Right renal pelvis (tissue), 4 donors: ENCODE measurements at regions not wholly inside any gene's neighbourhood (a gene's known extent, or its start where the extent isn't known, plus 50 kb on each side); places are given as distances from the start of the nearest gene placed in this dataset.
"Not testable (repeated sequence)": the region's sequence is repeated elsewhere in the genome, so short reads cannot be mapped to it uniquely, and the experiment has no call there.

ENCODE experiments used
- DNase-seq, 4 donors: peaks; one replicate each; pipeline ENCODE4 v3.0.0-alpha.2; 2013; ENCODE audit warnings: low read depth in 4 of 4, low spot score in 3 of 4, missing footprints in 1 of 4

DNA sequence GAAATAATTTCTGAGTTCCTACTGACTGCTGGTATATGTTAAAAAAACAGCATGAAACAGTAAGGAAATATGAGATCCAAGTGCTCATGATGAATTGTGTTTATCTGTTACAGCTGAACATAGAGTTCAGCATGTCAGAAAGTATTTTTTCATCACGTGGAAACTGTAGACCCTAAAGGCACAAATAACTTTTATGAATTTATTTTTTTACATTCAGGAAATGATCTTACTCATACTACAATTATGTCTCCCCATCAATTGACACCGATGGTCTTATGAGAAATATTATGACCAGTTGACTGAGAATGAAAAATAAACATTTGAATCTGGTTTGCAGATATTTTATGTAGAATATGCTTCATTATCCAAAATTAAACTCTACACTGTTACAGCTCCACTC, 283.1 kb upstream of the SPANXN4 start:
- DNase-seq: no peak

- no peak for DNase-seq
These were observed 292.4 kb upstream of the SPANXN4 start for GRCh38 chrX:142733327-142733726.

DNA sequence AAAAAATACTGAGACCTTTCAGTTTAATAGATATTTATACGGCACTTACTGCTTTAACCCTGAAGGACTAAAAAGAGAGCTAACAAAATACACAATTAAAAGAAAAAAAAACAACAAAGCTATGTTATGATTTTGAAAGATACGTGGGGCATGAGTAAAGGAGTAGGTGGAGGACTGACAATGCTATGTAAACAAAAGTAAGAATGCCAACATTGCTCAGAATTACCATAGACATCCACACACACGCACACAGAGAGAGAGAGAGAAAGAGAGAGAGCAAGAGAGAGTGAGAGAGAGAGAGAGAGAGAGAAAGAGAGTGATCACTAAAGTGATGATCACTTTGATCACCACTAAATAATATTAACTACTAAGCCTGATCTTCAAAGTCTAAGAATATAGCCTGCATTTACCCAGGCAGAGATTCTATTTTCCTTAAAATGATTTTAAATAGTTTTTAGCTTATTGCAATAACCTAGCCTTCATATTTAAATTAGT, 313.9 kb upstream of the SPANXN4 start:
- DNase-seq: no peak

- DNase-seq: no peak
These were observed 323.0 kb upstream of the SPANXN4 start for GRCh38 chrX:142702749-142703148.

DNA sequence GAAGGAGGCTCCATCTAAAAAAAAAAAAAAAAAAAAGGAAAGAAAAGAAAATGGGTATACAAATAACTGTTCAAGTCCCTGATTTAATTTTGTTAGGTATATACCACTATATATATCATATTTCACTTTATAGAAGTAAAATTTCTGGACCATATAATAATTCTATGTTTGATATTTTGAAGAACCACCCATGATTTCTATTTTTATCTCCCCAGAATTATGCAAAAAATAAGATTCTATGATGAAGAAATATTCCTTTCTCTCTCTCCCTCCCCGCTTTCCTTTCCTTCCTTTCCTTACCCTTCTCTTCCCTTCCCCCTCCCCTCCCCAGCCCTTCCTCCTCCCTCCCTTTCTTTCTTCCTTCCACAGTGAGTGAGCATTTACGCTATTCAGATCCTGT, 337.5 kb upstream of the SPANXN4 start:
- DNase-seq: no peak

GRCh38 chrX:142686653-142687283, 339.0 kb upstream of the SPANXN4 start:
- no peak for DNase-seq

DNA sequence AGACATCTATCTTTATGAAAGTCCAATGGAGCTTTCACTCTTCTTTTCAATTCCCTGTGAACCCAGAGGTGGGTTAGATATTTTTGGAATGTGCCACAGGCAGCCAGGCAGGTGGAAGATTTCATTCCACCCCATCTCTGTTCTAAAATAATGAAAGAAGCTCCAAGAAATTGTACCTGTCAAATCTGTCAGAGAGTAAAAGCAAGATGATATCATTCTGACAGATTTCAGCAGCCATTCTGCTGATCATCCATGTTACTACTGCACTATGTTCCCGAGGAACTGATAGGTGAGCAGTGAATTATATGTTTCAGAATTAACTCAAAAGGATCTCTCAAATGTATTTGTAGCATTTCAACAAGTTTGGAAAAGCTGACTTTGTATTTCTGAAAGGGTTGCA, 339.5 kb upstream of the SPANXN4 start:
- DNase-seq: no peak

GRCh38 chrX:142680038-142680437, 345.7 kb upstream of the SPANXN4 start:
- DNase-seq: no peak

GRCh38 chrX:142671036-142671435, 354.7 kb upstream of the SPANXN4 start:
- DNase-seq: no peak

DNA sequence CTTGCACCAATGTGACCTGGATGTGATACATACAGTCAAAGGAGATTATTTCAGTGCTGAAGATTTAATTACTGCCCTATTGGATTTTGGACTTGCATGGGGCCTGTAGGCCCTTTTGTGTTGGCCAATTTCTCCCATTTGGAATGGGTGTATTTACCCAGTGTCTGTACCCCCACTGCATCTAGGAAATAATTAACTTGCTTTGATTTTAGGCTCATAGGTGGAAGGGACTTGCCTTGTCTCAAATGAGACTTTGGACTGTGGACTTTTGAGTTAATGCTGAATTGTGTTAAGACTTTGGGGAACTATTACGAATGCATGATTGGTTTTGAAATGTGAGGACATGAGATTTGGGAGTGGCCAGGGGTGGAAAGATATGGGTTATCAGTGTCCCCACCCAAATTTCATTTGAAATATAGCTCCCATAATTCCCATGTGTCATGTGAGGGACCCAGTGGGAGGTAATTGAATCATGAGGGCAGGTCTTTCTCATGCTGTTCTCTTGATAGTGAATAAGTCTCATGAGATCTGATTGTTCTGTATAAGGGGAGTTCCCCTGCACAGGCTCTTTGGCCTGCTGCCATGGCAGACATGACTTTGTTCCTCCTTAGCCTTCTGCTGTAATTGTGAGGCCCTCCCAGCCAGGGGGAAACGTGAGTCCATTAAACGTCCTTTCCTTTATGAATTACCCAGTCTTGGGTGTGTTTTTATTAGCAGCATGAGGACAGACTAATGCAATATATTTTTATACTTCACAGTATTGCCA, 362.2 kb upstream of the SPANXN4 start:
- no peak for DNase-seq

DNA sequence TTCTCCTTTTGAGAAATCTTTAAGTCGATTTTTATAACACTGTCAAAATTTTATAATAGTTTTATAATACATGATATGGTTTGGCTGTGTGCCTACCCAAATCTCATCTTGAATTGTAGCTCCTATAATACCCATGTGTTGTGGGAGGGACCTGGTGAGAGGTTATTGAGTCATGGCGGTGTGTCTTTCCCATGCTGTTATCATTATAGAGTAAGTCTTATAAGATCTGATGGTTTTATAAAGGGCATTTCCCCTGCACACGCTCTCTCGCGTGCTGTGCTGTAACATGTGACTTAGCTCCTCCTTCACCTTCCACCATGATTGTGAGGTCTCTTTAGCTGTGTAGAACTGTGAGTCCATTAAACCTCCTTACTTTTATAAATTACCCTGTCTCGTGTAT, 364.0 kb upstream of the SPANXN4 start:
- DNase-seq: no peak

DNA sequence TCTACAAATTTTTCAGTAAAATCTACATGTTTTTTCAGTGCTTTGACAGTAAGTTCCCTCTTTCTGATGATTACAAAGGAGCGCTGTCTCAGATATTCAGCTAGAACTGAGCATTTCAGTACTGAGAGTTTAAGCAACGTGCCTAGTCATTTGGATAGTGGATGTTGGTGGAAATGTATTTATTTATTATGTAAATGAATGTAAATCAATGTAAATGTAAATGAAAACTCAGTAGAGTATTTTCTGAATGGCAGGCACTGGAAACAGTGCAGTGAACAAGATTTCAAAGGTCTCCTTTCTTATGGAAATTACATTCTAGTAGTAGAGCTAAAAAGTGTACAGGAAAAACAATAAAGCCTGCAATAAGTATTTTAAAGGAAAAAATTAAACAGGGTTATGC, 370.2 kb upstream of the SPANXN4 start:
- DNase-seq: no peak

DNA sequence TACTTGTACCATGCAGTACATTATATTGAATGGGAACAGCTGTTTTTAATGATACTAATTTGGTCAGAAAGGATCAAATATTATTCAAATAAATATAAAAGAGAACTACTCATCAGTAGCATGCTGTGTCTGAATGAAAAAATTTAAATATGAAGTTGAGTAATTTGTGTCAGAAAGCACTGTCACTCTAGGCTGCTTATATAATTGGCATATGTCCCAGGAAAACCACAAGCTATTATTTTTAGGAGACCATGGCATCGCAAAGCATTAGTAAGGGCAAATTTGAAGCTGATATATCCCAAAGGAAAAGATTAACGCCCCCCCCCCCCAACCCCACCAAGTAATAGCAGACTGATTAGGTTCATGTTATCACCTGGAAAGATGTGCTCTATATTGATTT, 388.5 kb upstream of the SPANXN4 start:
- no peak for DNase-seq

- DNase-seq: no peak
These were observed 409.1 kb upstream of the SPANXN4 start for GRCh38 chrX:142616636-142617035.

- no peak for DNase-seq
These were observed 408.3 kb upstream of the MAGEC2 start for GRCh38 chrX:142613403-142613802.

DNA sequence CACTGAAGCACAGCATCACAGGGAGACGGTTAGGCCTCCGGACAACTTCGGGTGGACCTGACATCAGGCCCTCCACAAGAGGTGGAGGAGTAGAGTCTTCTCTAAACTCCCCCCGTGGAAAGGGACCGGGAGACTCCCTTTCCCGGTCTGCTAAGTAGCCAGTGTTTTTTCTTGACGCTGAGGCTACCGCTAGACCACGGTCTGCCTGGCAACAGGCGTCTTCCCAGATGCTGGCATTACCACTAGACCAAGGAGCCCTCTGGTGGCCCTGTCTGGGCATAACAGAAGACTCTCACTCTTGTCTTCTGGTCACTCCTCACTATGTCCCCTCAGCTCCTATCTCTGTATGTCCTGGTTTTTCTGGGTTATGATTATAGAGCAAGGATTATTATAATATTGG, 401.5 kb upstream of the MAGEC2 start:
- DNase-seq: not testable (repeated sequence)

GRCh38 chrX:142601792-142602191, 396.7 kb upstream of the MAGEC2 start:
- DNase-seq: no peak

- no peak for DNase-seq
These were observed 388.3 kb upstream of the MAGEC2 start for GRCh38 chrX:142593361-142593862.

DNA sequence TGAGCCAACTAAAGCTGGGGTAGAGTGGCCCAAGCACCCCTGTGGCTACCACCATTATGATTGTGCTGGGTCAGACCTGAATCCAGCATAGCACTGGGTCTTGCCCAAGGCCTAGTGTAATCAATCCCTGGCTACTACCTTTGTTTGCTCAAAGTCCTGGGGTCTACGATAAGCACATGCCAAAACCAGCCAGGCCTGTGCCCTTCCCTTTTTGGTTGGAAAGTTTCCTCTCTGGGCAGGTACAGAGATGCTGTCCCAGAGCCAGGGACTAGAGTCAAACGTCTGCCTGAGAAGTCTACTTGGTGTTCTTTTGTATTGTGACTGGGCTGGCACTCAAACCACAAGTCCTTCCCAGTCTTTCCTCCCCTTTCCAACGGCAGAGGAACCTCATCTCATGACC, 371.5 kb upstream of the MAGEC2 start:
- no peak for DNase-seq

GRCh38 chrX:142549923-142550322, 344.8 kb upstream of the MAGEC2 start:
- no peak for DNase-seq

GRCh38 chrX:142505839-142506238, 300.7 kb upstream of the MAGEC2 start:
- no peak for DNase-seq

DNA sequence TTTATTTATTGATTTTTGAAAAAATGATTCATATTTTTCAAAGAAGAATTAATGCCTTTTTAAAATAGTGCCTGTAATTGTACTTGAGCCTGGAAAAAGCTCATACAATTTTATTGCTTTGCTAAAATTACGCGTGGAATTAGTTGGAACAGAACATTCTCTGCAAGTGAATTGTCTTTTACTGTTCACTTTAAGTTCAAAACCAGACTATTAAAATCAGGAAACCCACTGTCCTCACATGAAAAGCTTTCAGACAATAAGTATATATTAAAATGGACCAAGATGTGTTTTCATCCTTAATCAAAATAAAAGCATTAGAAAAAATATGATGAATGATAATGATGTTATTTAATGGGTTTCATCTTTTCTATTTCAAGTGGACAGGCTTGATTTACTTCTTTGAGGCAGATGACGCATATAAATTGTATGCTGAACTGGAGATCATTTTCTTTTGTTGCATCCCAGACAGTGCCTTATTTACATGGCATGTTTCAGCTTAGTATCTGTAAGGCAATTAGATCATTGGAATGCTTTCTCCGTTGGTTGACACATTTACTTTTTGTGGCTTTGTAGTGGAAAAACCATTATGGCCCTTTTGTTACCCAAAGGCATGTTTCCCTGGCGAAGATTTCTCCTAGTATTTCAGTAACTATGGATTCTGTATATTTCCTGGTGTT, 299.0 kb upstream of the MAGEC2 start:
- no peak for DNase-seq
